Adrenal gland (tissue), 9 donors: ENCODE measurements at regions not wholly inside any gene's neighbourhood (a gene's known extent, or its start where the extent isn't known, plus 50 kb on each side); places are given as distances from the start of the nearest gene placed in this dataset.
A peak's percentile ranks its signal among the peaks of the same experiment; 100 is the strongest.

Experiments used
- DNase-seq, 7 donors: peaks; one replicate each; pipeline ENCODE4 v3.0.0-alpha.2; 2019 to 2020
- H3K27ac ChIP-seq, 5 donors: fragments of 200-600 bp; sonication (generic) in 4 of 5; 1 replicate in 3 of 5; 2 replicates in 2 of 5; pipeline versions ENCODE4 v1.5.1 to v1.8.0; 2016 to 2020; ENCODE audit warnings: mild to moderate bottlenecking in 1 of 5
- H3K27me3 ChIP-seq: fragments of 200-600 bp; 2 replicates; pipeline ENCODE4 v1.8.0; 2021
- H3K36me3 ChIP-seq, 2 donors: fragments of 200-600 bp; replicated peaks in 1 of 2; 1 replicate in 1 of 2; 2 replicates in 1 of 2; pipeline versions ENCODE4 v1.5.1 to v1.8.0; 2018 to 2022
- H3K4me1 ChIP-seq, 2 donors: fragments of 200-600 bp; replicated peaks in 1 of 2; 1 replicate in 1 of 2; 2 replicates in 1 of 2; pipeline versions ENCODE4 v1.5.1 to v1.8.0; 2018 to 2021
- H3K4me3 ChIP-seq, 4 donors: fragments of 200-600 bp; sonication (generic) in 3 of 4; one replicate each; pipeline ENCODE4 v1.5.1; 2016 to 2018
- H3K9me3 ChIP-seq, 3 donors: fragments of 200-600 bp; sonication (generic) in 1 of 3; replicated peaks in 1 of 3; 1 replicate in 2 of 3; 2 replicates in 1 of 3; pipeline versions ENCODE4 v1.5.1 to v1.8.0; 2016 to 2021
- CTCF ChIP-seq, 6 experiments: fragments of 450-650 bp in 4 of 6; fragments of 200-600 bp in 2 of 6; sonication (generic) in 1 of 6; IDR thresholded peaks; 1 replicate in 5 of 6; 2 replicates in 1 of 6; pipeline versions ENCODE4 v1.5.1 to v1.8.0; 2016 to 2021; ENCODE audit warnings: antibody characterized with exemption in 6 of 6, mild to moderate bottlenecking in 2 of 6, moderate library complexity in 1 of 6
- POLR2A ChIP-seq, 2 donors: fragments of 450-650 bp; IDR thresholded peaks; one replicate each; pipeline ENCODE4 v1.6.1; 2017; ENCODE audit warnings: antibody characterized with exemption in 2 of 2, mild to moderate bottlenecking in 2 of 2, moderate library complexity in 1 of 2
- WGBS, 4 donors: extraction: QIAGEN DNeasy Blood & Tissue Kit in 2 of 4; methylation state at CpG; one replicate each; pipeline versions ENCODE4 v1.1.5 to v1.1.7; 2013 to 2017; 5-methylcytosine and 5-hydroxymethylcytosine counted together
- intact Hi-C, 2 donors: fragments of 100-400 bp; cut with DNase I; formaldehyde crosslinking; loops; one replicate each; pipeline versions ENCODE4 v1.14.1 to v1.15.0; 2022 to 2023
- donor health status: healthy with polysubstance abuse.
- donor health status: Bipolar disorder and iron deficiency.
- donor health status: DM: yes; HTN: yes; CAD: no.
- donor health status: DM: no; HTN: no; CAD: no.
- donor health status: DM: no; HTN: no; CAD: no.

- DNase-seq, result no peak
- H3K9me3 ChIP-seq, result no peaks in the 10 kb centered on the region
- H3K27me3 ChIP-seq, result no peaks in the 10 kb centered on the region
- intact Hi-C loops, result no loop called here
- WGBS, 4 donors, result 66 to 89% (median 76%) methylated on average over 3 to 5 of the region's 5 CpGs
- H3K4me1 ChIP-seq, result no peaks in the 10 kb centered on the region
- no peak overlapping the region for H3K4me3 ChIP-seq
- TF ChIP-seq POLR2A (IDR thresholded peaks at IDR 0.05) (no peak), CTCF (IDR thresholded peaks at IDR 0.05) (no peak)
- H3K27ac ChIP-seq, result no peak overlapping the region
- no peaks in the 10 kb centered on the region for H3K36me3 ChIP-seq
These were observed 243.8 kb downstream of the CDH26 start for GRCh38 chr20:60202046-60202445.

- Histone ChIP-seq H3K27ac (no peak overlapping the region), H3K4me3 (no peak overlapping the region), H3K36me3 (no peaks in the 10 kb centered on the region), H3K9me3 (no peaks in the 10 kb centered on the region), H3K27me3 (no peaks in the 10 kb centered on the region), H3K4me1 (no peaks in the 10 kb centered on the region)
- WGBS, 4 donors, result 65 to 85% (median 70%) methylated on average over 4 to 6 of the region's 6 CpGs
- DNase-seq, result no peak
- intact Hi-C loops, result no loop called here
- TF ChIP-seq CTCF (IDR thresholded peaks at IDR 0.05) (no peak), POLR2A (IDR thresholded peaks at IDR 0.05) (no peak)
These were observed 245.2 kb downstream of the CDH26 start for GRCh38 chr20:60203451-60203850.

- TF ChIP-seq POLR2A (IDR thresholded peaks at IDR 0.05) (no peak), CTCF (IDR thresholded peaks at IDR 0.05) (no peak)
- Histone ChIP-seq H3K4me1 (no peaks in the 10 kb centered on the region), H3K4me3 (no peak overlapping the region), H3K9me3 (no peaks in the 10 kb centered on the region), H3K27me3 (no peaks in the 10 kb centered on the region), H3K27ac (no peak overlapping the region), H3K36me3 (no peaks in the 10 kb centered on the region)
- intact Hi-C loops, result no loop called here
- DNase-seq, result no peak
- WGBS, 4 donors, result 62 to 73% (median 70%) methylated on average over 4 of the region's 4 CpGs
These were observed 246.4 kb downstream of the CDH26 start for GRCh38 chr20:60204601-60205000.

GRCh38 chr20:60206259-60206658, 248.0 kb downstream of the CDH26 start:
- H3K27me3 ChIP-seq, result no peaks in the 10 kb centered on the region
- 36 to 60% (median 46%) methylated on average over 3 of the region's 3 CpGs for WGBS, 4 donors
- H3K4me3 ChIP-seq, result no peak overlapping the region
- H3K9me3 ChIP-seq, result no peaks in the 10 kb centered on the region
- H3K27ac ChIP-seq, result no peak overlapping the region
- no peaks in the 10 kb centered on the region for H3K4me1 ChIP-seq
- DNase-seq, result no peak
- TF ChIP-seq CTCF (IDR thresholded peaks at IDR 0.05) (peak in 5 of 6 experiments; percentile 7 to 27 (median 21)), POLR2A (IDR thresholded peaks at IDR 0.05) (no peak)
- H3K36me3 ChIP-seq, result no peaks in the 10 kb centered on the region
- intact Hi-C loops, result no loop called here
